ENCODE measurements at regions not wholly inside any gene's neighbourhood (a gene's known extent, or its start where the extent isn't known, plus 50 kb on each side); places are given as distances from the start of the nearest gene placed in this dataset.

- Histone ChIP-seq H3K36me3 (ENCODE audit: insufficient read depth, low read length) (no peaks in the 10 kb centered on the region), H3K9me3 (ENCODE audit: low read depth, low read length) (no peaks in the 10 kb centered on the region), H3K4me3 (no peak overlapping the region), H3K9ac (ENCODE audit: insufficient read length) (no peak overlapping the region), H3K27ac (no peak overlapping the region)
- TF ChIP-seq POLR2AphosphoS5 (IDR thresholded peaks at IDR 0.05; ENCODE audit: borderline replicate concordance, low read depth, low read length) (no peak), EZH2 (IDR thresholded peaks at IDR 0.05) (no peak), FOXP2 (optimal IDR thresholded peaks at IDR 0.05; ENCODE audit: control extremely low read depth, extremely low read length, insufficient read depth) (no peak)
- no peak for DNase-seq (ENCODE audit: low read depth, low spot score)
Observed at GRCh38 chr6:137763436-137763835, 103.6 kb upstream of the TNFAIP3 start.

GRCh38 chr6:137763886-137764285, 103.2 kb upstream of the TNFAIP3 start:
- no peak for DNase-seq (ENCODE audit: low read depth, low spot score)
- Histone ChIP-seq H3K27ac (no peak overlapping the region), H3K4me3 (no peak overlapping the region), H3K36me3 (ENCODE audit: insufficient read depth, low read length) (no peaks in the 10 kb centered on the region), H3K9ac (ENCODE audit: insufficient read length) (no peak overlapping the region), H3K9me3 (ENCODE audit: low read depth, low read length) (no peaks in the 10 kb centered on the region)
- no peak for TF ChIP-seq EZH2 (IDR thresholded peaks at IDR 0.05)
- TF ChIP-seq FOXP2 (optimal IDR thresholded peaks at IDR 0.05; ENCODE audit: control extremely low read depth, extremely low read length, insufficient read depth), result no peak
- no peak for TF ChIP-seq POLR2AphosphoS5 (IDR thresholded peaks at IDR 0.05; ENCODE audit: borderline replicate concordance, low read depth, low read length)

GRCh38 chr6:137764464-137764863, 102.6 kb upstream of the TNFAIP3 start:
- TF ChIP-seq POLR2AphosphoS5 (IDR thresholded peaks at IDR 0.05; ENCODE audit: borderline replicate concordance, low read depth, low read length), result no peak
- DNase-seq (ENCODE audit: low read depth, low spot score), result no peak

GRCh38 chr6:137765059-137765458, 102.0 kb upstream of the TNFAIP3 start:
- Histone ChIP-seq H3K27ac (no peak overlapping the region), H3K9me3 (ENCODE audit: low read depth, low read length) (no peaks in the 10 kb centered on the region)

More at GRCh38 chr6:137764464-137764863, 102.6 kb upstream of the TNFAIP3 start:
- no peak overlapping the region for H3K27ac ChIP-seq
- no peaks in the 10 kb centered on the region for H3K9me3 ChIP-seq (ENCODE audit: low read depth, low read length)
- H3K9ac ChIP-seq (ENCODE audit: insufficient read length), result no peak overlapping the region
- no peaks in the 10 kb centered on the region for H3K36me3 ChIP-seq (ENCODE audit: insufficient read depth, low read length)
- H3K4me3 ChIP-seq, result no peak overlapping the region

GRCh38 chr6:137766596-137767370, 100.3 kb upstream of the TNFAIP3 start:
- Histone ChIP-seq H3K36me3 (ENCODE audit: insufficient read depth, low read length) (no peaks in the 10 kb centered on the region), H3K4me3 (no peak overlapping the region), H3K9ac (ENCODE audit: insufficient read length) (no peak overlapping the region), H3K9me3 (ENCODE audit: low read depth, low read length) (no peaks in the 10 kb centered on the region), H3K27ac (no peak overlapping the region)
- no peak for DNase-seq (ENCODE audit: low read depth, low spot score)
- TF ChIP-seq FOXP2 (optimal IDR thresholded peaks at IDR 0.05; ENCODE audit: control extremely low read depth, extremely low read length, insufficient read depth) (no peak), POLR2AphosphoS5 (IDR thresholded peaks at IDR 0.05; ENCODE audit: borderline replicate concordance, low read depth, low read length) (no peak), EZH2 (IDR thresholded peaks at IDR 0.05) (no peak)

More at GRCh38 chr6:137765059-137765458, 102.0 kb upstream of the TNFAIP3 start:
- Histone ChIP-seq H3K4me3 (no peak overlapping the region), H3K36me3 (ENCODE audit: insufficient read depth, low read length) (no peaks in the 10 kb centered on the region), H3K9ac (ENCODE audit: insufficient read length) (no peak overlapping the region)
- no peak for DNase-seq (ENCODE audit: low read depth, low spot score)
- no peak for TF ChIP-seq POLR2AphosphoS5 (IDR thresholded peaks at IDR 0.05; ENCODE audit: borderline replicate concordance, low read depth, low read length)
- TF ChIP-seq FOXP2 (optimal IDR thresholded peaks at IDR 0.05; ENCODE audit: control extremely low read depth, extremely low read length, insufficient read depth), result no peak
- TF ChIP-seq EZH2 (IDR thresholded peaks at IDR 0.05), result no peak

- no peak overlapping the region for H3K9ac ChIP-seq (ENCODE audit: insufficient read length)
- no peak overlapping the region for H3K4me3 ChIP-seq
- TF ChIP-seq EZH2 (IDR thresholded peaks at IDR 0.05) (no peak), POLR2AphosphoS5 (IDR thresholded peaks at IDR 0.05; ENCODE audit: borderline replicate concordance, low read depth, low read length) (no peak)
- no peak for DNase-seq (ENCODE audit: low read depth, low spot score)
- no peak overlapping the region for H3K27ac ChIP-seq
- no peaks in the 10 kb centered on the region for H3K36me3 ChIP-seq (ENCODE audit: insufficient read depth, low read length)
- H3K9me3 ChIP-seq (ENCODE audit: low read depth, low read length), result no peaks in the 10 kb centered on the region
Observed at GRCh38 chr6:137767465-137767864, 99.6 kb upstream of the TNFAIP3 start.

GRCh38 chr6:137767911-137768690, 99.0 kb upstream of the TNFAIP3 start:
- H3K9me3 ChIP-seq (ENCODE audit: low read depth, low read length), result no peaks in the 10 kb centered on the region
- no peaks in the 10 kb centered on the region for H3K36me3 ChIP-seq (ENCODE audit: insufficient read depth, low read length)
- H3K9ac ChIP-seq (ENCODE audit: insufficient read length), result no peak overlapping the region
- TF ChIP-seq FOXP2 (optimal IDR thresholded peaks at IDR 0.05; ENCODE audit: control extremely low read depth, extremely low read length, insufficient read depth) (no peak), POLR2AphosphoS5 (IDR thresholded peaks at IDR 0.05; ENCODE audit: borderline replicate concordance, low read depth, low read length) (no peak), EZH2 (IDR thresholded peaks at IDR 0.05) (no peak)
- DNase-seq (ENCODE audit: low read depth, low spot score), result no peak
- no peak overlapping the region for H3K27ac ChIP-seq
- H3K4me3 ChIP-seq, result no peak overlapping the region

GRCh38 chr6:137768935-137769334, 98.1 kb upstream of the TNFAIP3 start:
- no peak overlapping the region for H3K4me3 ChIP-seq
- H3K9me3 ChIP-seq (ENCODE audit: low read depth, low read length), result no peaks in the 10 kb centered on the region
- H3K9ac ChIP-seq (ENCODE audit: insufficient read length), result no peak overlapping the region
- no peak for DNase-seq (ENCODE audit: low read depth, low spot score)
- H3K36me3 ChIP-seq (ENCODE audit: insufficient read depth, low read length), result no peaks in the 10 kb centered on the region
- no peak for TF ChIP-seq POLR2AphosphoS5 (IDR thresholded peaks at IDR 0.05; ENCODE audit: borderline replicate concordance, low read depth, low read length)
- TF ChIP-seq FOXP2 (optimal IDR thresholded peaks at IDR 0.05; ENCODE audit: control extremely low read depth, extremely low read length, insufficient read depth), result no peak
- TF ChIP-seq EZH2 (IDR thresholded peaks at IDR 0.05), result no peak
- H3K27ac ChIP-seq, result no peak overlapping the region
